H9 (cell line): ENCODE measurements at regions not wholly inside any gene's neighbourhood (a gene's known extent, or its start where the extent isn't known, plus 50 kb on each side); places are given as distances from the start of the nearest gene placed in this dataset.

Experiments used
- DNase-seq: peaks from one replicate; pipeline ENCODE4 v3.0.0-alpha.2; 2017
- H2AFZ ChIP-seq: one replicate; pipeline ENCODE4 v1.6.1; 2013; ENCODE audit warnings: mild to moderate bottlenecking, low read length, control low read depth, moderate library complexity
- H2AK5ac ChIP-seq: 2 replicates; pipeline ENCODE4 v1.6.1; 2013; ENCODE audit warnings: low read length, control low read depth, mixed read lengths; ENCODE audit not compliant: insufficient read length
- H2BK120ac ChIP-seq: one replicate; pipeline ENCODE4 v1.6.1; 2013; ENCODE audit warnings: low read depth, mild to moderate bottlenecking, low read length, control low read depth, inconsistent platforms; ENCODE audit not compliant: poor library complexity, severe bottlenecking
- H2BK12ac ChIP-seq: 2 replicates; pipeline ENCODE4 v1.6.1; 2013; ENCODE audit warnings: low read length, control low read depth, mixed read lengths, low read depth; ENCODE audit not compliant: insufficient read length
- H2BK15ac ChIP-seq: 2 replicates; pipeline ENCODE4 v1.6.1; 2013; ENCODE audit warnings: low read depth, low read length, control low read depth
- H2BK20ac ChIP-seq: one replicate; pipeline ENCODE4 v1.6.1; 2013; ENCODE audit warnings: low read depth, mild to moderate bottlenecking, low read length, control low read depth, inconsistent platforms; ENCODE audit not compliant: poor library complexity, severe bottlenecking
- H2BK5ac ChIP-seq: 2 replicates; pipeline ENCODE4 v1.6.1; 2013; ENCODE audit warnings: low read length, control low read depth, mixed read lengths; ENCODE audit not compliant: insufficient read length
- H3K14ac ChIP-seq: 2 replicates; pipeline ENCODE4 v1.6.1; 2013; ENCODE audit warnings: low read length, control low read depth; ENCODE audit not compliant: insufficient read depth
- H3K18ac ChIP-seq: 2 replicates; pipeline ENCODE4 v1.6.1; 2013; ENCODE audit warnings: low read depth, mild to moderate bottlenecking, mixed read lengths, low read length, control low read depth; ENCODE audit not compliant: insufficient read length
- H3K23ac ChIP-seq: 2 replicates; pipeline ENCODE4 v1.6.1; 2013; ENCODE audit warnings: low read length, control low read depth, mixed read lengths, low read depth; ENCODE audit not compliant: insufficient read length
- H3K23me2 ChIP-seq: 2 replicates; pipeline ENCODE4 v1.6.1; 2013; ENCODE audit warnings: low read depth, mild to moderate bottlenecking, mixed read lengths, low read length, control low read depth; ENCODE audit not compliant: insufficient read length, poor library complexity, severe bottlenecking
- H3K27ac ChIP-seq: 2 replicates; pipeline ENCODE4 v1.5.1; 2013; ENCODE audit warnings: low read length, control low read depth, mixed read lengths, low read depth; ENCODE audit not compliant: insufficient read length
- H3K27me3 ChIP-seq: 2 replicates; pipeline ENCODE4 v1.6.1; 2013; ENCODE audit warnings: low read length, control low read depth, inconsistent platforms; ENCODE audit not compliant: insufficient read depth
- H3K4ac ChIP-seq: 2 replicates; pipeline ENCODE4 v1.6.1; 2013; ENCODE audit warnings: low read depth, mild to moderate bottlenecking, control low read depth, inconsistent platforms, low read length, moderate library complexity
- H3K4me1 ChIP-seq: 2 replicates; pipeline ENCODE4 v1.6.1; 2013; ENCODE audit warnings: low read length, control low read depth, inconsistent platforms; ENCODE audit not compliant: insufficient read depth
- H3K4me2 ChIP-seq: 2 replicates; pipeline ENCODE4 v1.6.1; 2013; ENCODE audit warnings: low read length, control low read depth, mixed read lengths; ENCODE audit not compliant: insufficient read length, insufficient read depth
- H3K56ac ChIP-seq: 2 replicates; pipeline ENCODE4 v1.6.1; 2013; ENCODE audit warnings: low read depth, mild to moderate bottlenecking, mixed read lengths, low read length, control low read depth; ENCODE audit not compliant: insufficient read length
- H3K79me1 ChIP-seq: 2 replicates; pipeline ENCODE4 v1.6.1; 2013; ENCODE audit warnings: low read depth, mild to moderate bottlenecking, moderate library complexity, low read length, control low read depth, inconsistent platforms; ENCODE audit not compliant: insufficient read depth, poor library complexity, severe bottlenecking
- H3K79me2 ChIP-seq: 2 replicates; pipeline ENCODE4 v1.6.1; 2013; ENCODE audit warnings: low read length, control low read depth, inconsistent platforms; ENCODE audit not compliant: insufficient read depth
- H3K9ac ChIP-seq: 2 replicates; pipeline ENCODE4 v1.6.1; 2013; ENCODE audit warnings: low read length, control low read depth, mixed read lengths; ENCODE audit not compliant: insufficient read length; ENCODE audit errors: extremely low read depth
- H3K9me3 ChIP-seq: one replicate; pipeline ENCODE4 v1.6.1; 2013; ENCODE audit warnings: low read depth, low read length, inconsistent platforms; ENCODE audit not compliant: control insufficient read depth
- H3T11ph ChIP-seq: one replicate; pipeline ENCODE4 v1.6.1; 2013; ENCODE audit warnings: mild to moderate bottlenecking, low read length, control low read depth, inconsistent platforms
- H4K20me1 ChIP-seq: one replicate; pipeline ENCODE4 v1.6.1; 2013; ENCODE audit not compliant: control insufficient read depth, insufficient read length, insufficient read depth
- H4K5ac ChIP-seq: 2 replicates; pipeline ENCODE4 v1.6.1; 2013; ENCODE audit warnings: low read depth, mild to moderate bottlenecking, mixed read lengths, low read length, control low read depth; ENCODE audit not compliant: insufficient read length
- H4K8ac ChIP-seq: replicated peaks from 2 replicates; pipeline ENCODE4 v1.6.1; 2013; ENCODE audit warnings: low read length, control low read depth, mixed read lengths, low read depth; ENCODE audit not compliant: insufficient read length
- H4K91ac ChIP-seq: 2 replicates; pipeline ENCODE4 v1.6.1; 2013; ENCODE audit warnings: low read depth, mild to moderate bottlenecking, moderate library complexity, mixed read lengths, low read length, control low read depth; ENCODE audit not compliant: insufficient read length
- H3K27ac Mint-ChIP-seq, 3 experiments: 2 replicates in 2 of 3; 3 replicates in 1 of 3; pipeline ENCODE4 v1.8.0; 2020 to 2021; ENCODE audit warnings: mixed read lengths in 3 of 3, mild to moderate bottlenecking in 1 of 3, moderate library complexity in 1 of 3
- H3K27me3 Mint-ChIP-seq: 2 replicates; pipeline ENCODE4 v1.8.0; 2021; ENCODE audit warnings: low read depth, mild to moderate bottlenecking, moderate library complexity, mixed read lengths
- H3K36me3 Mint-ChIP-seq, 3 experiments: 2 replicates in 2 of 3; 3 replicates in 1 of 3; pipeline ENCODE4 v1.8.0; 2020 to 2021; ENCODE audit warnings: low read depth in 3 of 3, mixed read lengths in 3 of 3; ENCODE audit not compliant: insufficient read depth in 1 of 3
- H3K4me1 Mint-ChIP-seq, 2 experiments: 2 replicates each; pipeline ENCODE4 v1.8.0; 2020; ENCODE audit warnings: mixed read lengths in 2 of 2
- H3K4me3 Mint-ChIP-seq, 2 experiments: 2 replicates in 1 of 2; 3 replicates in 1 of 2; pipeline ENCODE4 v1.8.0; 2020 to 2021; ENCODE audit warnings: mild to moderate bottlenecking in 2 of 2, mixed read lengths in 2 of 2, moderate library complexity in 1 of 2
- H3K9me3 Mint-ChIP-seq, 2 experiments: 2 replicates in 1 of 2; 3 replicates in 1 of 2; pipeline ENCODE4 v1.8.0; 2020; ENCODE audit warnings: mild to moderate bottlenecking in 2 of 2, mixed read lengths in 2 of 2, moderate library complexity in 1 of 2
- CTCF ChIP-seq: fragments of 200-600 bp; sonication (generic); conservative IDR thresholded peaks from 3 replicates; pipeline ENCODE4 v1.8.0; 2021; ENCODE audit warnings: antibody characterized with exemption, mild to moderate bottlenecking
- WGBS: extraction: QIAGEN DNeasy Blood & Tissue Kit; methylation state at CpG from one replicate; pipeline ENCODE4 v1.1.7; 2013; ENCODE audit warnings: missing lambda C conversion rate, low lambda C conversion rate, mixed read lengths; ENCODE audit not compliant: insufficient read length; ENCODE audit errors: extremely low coverage; 5-methylcytosine and 5-hydroxymethylcytosine counted together

GRCh38 chr2:176832086-176832485 is 380.5 kb upstream of the HNRNPA3 start:
- Histone ChIP-seq H4K20me1 (no peaks in the 10 kb centered on the region), H3K9me3 (no peaks in the 10 kb centered on the region), H3K23me2 (no peaks in the 10 kb centered on the region), H4K91ac (no peak overlapping the region), H3K14ac (no peak overlapping the region), H3K4me2 (no peak overlapping the region), H3K4me1 (no peaks in the 10 kb centered on the region), H4K8ac (no peak overlapping the region), H3K27me3 (no peaks in the 10 kb centered on the region), H3K27ac (no peak overlapping the region), H4K5ac (no peak overlapping the region), H3K18ac (no peak overlapping the region), H2BK120ac (no peak overlapping the region), H3K56ac (no peak overlapping the region), H3K23ac (no peak overlapping the region), H2BK20ac (no peak overlapping the region), H3K79me1 (no peaks in the 10 kb centered on the region), H2BK12ac (no peak overlapping the region), H2BK5ac (no peak overlapping the region), H2AFZ (no peak overlapping the region), H2AK5ac (no peak overlapping the region), H2BK15ac (no peak overlapping the region), H3K9ac (no peak overlapping the region), H3T11ph (no peak overlapping the region), H3K4ac (no peak overlapping the region), H3K79me2 (no peaks in the 10 kb centered on the region)
- no CpG with 5 or more reads among the region's 6 CpGs for WGBS
- peaks cover 9 to 11% of the 10 kb centered on the region in 2 experiments; a peak in 3 of 4 replicates for H3K4me1 Mint-ChIP-seq
- H3K4me3 Mint-ChIP-seq = no peak overlapping the region
- no peaks in the 10 kb centered on the region; the same call in 1 of the 2 replicates for H3K27me3 Mint-ChIP-seq
- DNase-seq = no peak
- H3K36me3 Mint-ChIP-seq = no peaks in the 10 kb centered on the region; a peak in 1 of 7 replicates
- TF ChIP-seq CTCF = no peak
- no peaks in the 10 kb centered on the region for H3K9me3 Mint-ChIP-seq
- no peak overlapping the region for H3K27ac Mint-ChIP-seq
